Loucy (cell line): ENCODE measurements at regions not wholly inside any gene's neighbourhood (a gene's known extent, or its start where the extent isn't known, plus 50 kb on each side); places are given as distances from the start of the nearest gene placed in this dataset.

ENCODE experiments used
- EZH2phosphoT487 ChIP-seq: fragments of 200-600 bp; IDR thresholded peaks from 2 replicates; pipeline ENCODE4 v1.6.1; 2018; ENCODE audit warnings: antibody characterized with exemption, mild to moderate bottlenecking, moderate library complexity, borderline replicate concordance
- TF ChIP-seq, protein P1 (sequence below): fragments of 200-600 bp; sonication (generic); conservative IDR thresholded peaks from 2 replicates; pipeline ENCODE4 v1.5.1; 2014; ENCODE audit warnings: mild to moderate bottlenecking, antibody characterized with exemption, low read length

GRCh38 chr5:135667673-135668072, 88.9 kb upstream of the CXCL14 start:
- TF ChIP-seq, protein P1, sequence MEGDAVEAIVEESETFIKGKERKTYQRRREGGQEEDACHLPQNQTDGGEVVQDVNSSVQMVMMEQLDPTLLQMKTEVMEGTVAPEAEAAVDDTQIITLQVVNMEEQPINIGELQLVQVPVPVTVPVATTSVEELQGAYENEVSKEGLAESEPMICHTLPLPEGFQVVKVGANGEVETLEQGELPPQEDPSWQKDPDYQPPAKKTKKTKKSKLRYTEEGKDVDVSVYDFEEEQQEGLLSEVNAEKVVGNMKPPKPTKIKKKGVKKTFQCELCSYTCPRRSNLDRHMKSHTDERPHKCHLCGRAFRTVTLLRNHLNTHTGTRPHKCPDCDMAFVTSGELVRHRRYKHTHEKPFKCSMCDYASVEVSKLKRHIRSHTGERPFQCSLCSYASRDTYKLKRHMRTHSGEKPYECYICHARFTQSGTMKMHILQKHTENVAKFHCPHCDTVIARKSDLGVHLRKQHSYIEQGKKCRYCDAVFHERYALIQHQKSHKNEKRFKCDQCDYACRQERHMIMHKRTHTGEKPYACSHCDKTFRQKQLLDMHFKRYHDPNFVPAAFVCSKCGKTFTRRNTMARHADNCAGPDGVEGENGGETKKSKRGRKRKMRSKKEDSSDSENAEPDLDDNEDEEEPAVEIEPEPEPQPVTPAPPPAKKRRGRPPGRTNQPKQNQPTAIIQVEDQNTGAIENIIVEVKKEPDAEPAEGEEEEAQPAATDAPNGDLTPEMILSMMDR, result no peak
- no peak for TF ChIP-seq EZH2phosphoT487
